Activated T-helper 2 cell treated with anti-CD3 and anti-CD28 coated beads, Interferon-gamma antibody, Interleukin-2, Interleukin-4, amounts not matched to agents 10 μg/mL and 5 μg/mL and 100 μg/mL, durations not matched to agents 14 hours and 24 hours and 36 hours (primary cell): ENCODE measurements at regions not wholly inside any gene's neighbourhood (a gene's known extent, or its start where the extent isn't known, plus 50 kb on each side); places are given as distances from the start of the nearest gene placed in this dataset.

Experiments used
- DNase-seq: peaks from one replicate; pipeline ENCODE4 v3.0.0; 2021; ENCODE audit warnings: low spot score
- H3K27ac Mint-ChIP-seq: one replicate; pipeline ENCODE4 v1.8.0; 2021; ENCODE audit warnings: mixed read lengths
- H3K27me3 Mint-ChIP-seq: one replicate; pipeline ENCODE4 v1.8.0; 2021; ENCODE audit warnings: low read depth, mixed read lengths
- H3K36me3 Mint-ChIP-seq: one replicate; pipeline ENCODE4 v1.8.0; 2021; ENCODE audit warnings: low read depth, mixed read lengths
- H3K4me1 Mint-ChIP-seq: one replicate; pipeline ENCODE4 v1.8.0; 2021; ENCODE audit warnings: low read depth, mixed read lengths
- H3K4me3 Mint-ChIP-seq: one replicate; pipeline ENCODE4 v1.8.0; 2021; ENCODE audit warnings: low read depth, mild to moderate bottlenecking, moderate library complexity, mixed read lengths
- H3K9me3 Mint-ChIP-seq: one replicate; pipeline ENCODE4 v1.8.0; 2021; ENCODE audit warnings: mixed read lengths
- intact Hi-C: fragments of 100-400 bp; cut with micrococcal nuclease; formaldehyde crosslinking; loops from one replicate; pipeline ENCODE4 v1.15.1; 2023

DNA sequence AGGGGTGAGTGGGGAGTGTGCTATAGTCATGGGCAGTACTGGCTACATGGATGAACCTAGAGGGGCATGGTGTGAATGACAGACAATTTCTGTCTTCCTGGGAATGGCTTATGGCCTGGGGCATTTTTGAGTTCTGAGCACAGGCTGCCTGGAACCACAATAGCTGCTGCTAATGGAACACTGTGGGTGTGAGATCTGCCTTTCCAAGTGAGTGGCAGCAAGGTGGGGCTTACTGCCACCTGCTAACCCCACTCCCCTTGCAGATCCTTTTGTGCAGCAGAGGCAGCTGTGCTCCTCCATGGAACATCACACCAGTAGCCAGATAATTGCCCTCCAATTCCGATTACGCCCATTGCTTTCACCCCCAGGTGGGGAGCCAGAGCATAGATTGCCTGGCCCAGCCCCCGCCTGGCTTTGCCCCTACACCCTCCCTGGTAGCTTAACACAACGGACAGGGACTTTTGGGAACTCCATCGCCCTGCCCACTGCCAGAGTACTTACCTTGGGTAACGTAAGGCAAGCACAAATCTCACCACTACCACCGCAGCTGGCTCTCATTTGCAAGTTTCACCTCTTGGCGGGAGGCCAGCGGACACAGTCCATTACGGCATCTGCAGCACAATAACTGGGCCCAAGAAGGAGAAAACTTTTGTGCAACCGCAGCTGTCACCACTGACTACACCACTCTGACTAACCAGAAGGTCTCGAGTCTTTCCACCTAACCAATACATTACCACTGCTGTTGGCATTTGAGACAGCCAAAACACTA is 421.2 kb upstream of the NWD2 start:
- Mint-ChIP-seq H3K4me1 (no peaks in the 10 kb centered on the region), H3K36me3 (no peaks in the 10 kb centered on the region), H3K27ac (no peak overlapping the region), H3K4me3 (no peak overlapping the region), H3K9me3 (no peaks in the 10 kb centered on the region), H3K27me3 (no peaks in the 10 kb centered on the region)
- no peak for DNase-seq
- intact Hi-C loops, result no loop called here

DNA sequence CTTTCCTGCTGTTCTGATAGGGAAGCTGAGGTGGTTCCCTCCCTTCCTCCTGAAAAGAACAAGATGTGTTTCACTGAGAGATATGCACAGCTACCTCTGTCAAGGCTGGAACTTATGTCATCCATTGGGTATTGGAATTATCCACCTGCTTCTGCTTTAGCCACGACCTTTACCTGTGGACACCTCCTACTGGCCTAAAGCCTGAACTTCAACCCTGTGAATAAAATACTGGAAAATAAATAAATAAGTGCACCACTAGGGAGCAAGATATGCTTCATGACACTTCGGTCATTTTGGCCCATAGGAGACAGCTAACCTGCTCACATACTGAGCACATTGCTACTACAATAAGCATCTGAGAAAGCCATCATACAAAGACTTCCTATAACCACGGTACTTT is 419.9 kb upstream of the NWD2 start:
- Mint-ChIP-seq H3K9me3 (no peaks in the 10 kb centered on the region), H3K27me3 (no peaks in the 10 kb centered on the region), H3K4me3 (no peak overlapping the region), H3K36me3 (no peaks in the 10 kb centered on the region), H3K4me1 (no peaks in the 10 kb centered on the region), H3K27ac (no peak overlapping the region)
- DNase-seq, result no peak
- intact Hi-C loops, result no loop called here

DNA sequence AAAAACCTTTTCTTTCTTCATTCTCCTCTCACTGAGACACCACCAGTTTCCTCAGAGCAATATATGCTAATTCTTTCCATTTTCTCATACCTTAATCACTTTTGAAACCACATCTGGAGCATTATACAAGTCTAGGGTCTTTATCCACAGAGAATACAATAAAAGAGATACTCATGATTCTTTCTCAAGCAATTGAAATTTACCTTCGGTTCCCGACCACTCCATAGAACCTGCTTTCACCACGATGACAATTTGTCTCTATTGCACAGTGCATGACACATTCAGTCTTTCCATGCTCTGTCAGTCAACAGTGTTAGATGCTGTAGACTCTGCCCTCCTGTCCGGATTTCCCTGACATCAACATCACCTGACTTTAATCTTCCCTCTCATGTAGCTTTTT is 409.3 kb upstream of the NWD2 start:
- Mint-ChIP-seq H3K27me3 (no peaks in the 10 kb centered on the region), H3K4me3 (no peak overlapping the region), H3K36me3 (no peaks in the 10 kb centered on the region), H3K4me1 (no peaks in the 10 kb centered on the region), H3K9me3 (no peaks in the 10 kb centered on the region), H3K27ac (no peak overlapping the region)
- intact Hi-C loops, result no loop called here
- no peak for DNase-seq

GRCh38 chr4:36841583-36842326 is 402.8 kb upstream of the NWD2 start:
- H3K4me1 Mint-ChIP-seq, result no peaks in the 10 kb centered on the region
- no peak overlapping the region for H3K4me3 Mint-ChIP-seq
- intact Hi-C loops, result no loop called here
- H3K36me3 Mint-ChIP-seq, result no peaks in the 10 kb centered on the region
- H3K27me3 Mint-ChIP-seq, result no peaks in the 10 kb centered on the region
- no peaks in the 10 kb centered on the region for H3K9me3 Mint-ChIP-seq
- DNase-seq, result no peak
- H3K27ac Mint-ChIP-seq, result no peak overlapping the region

- Mint-ChIP-seq H3K4me1 (no peaks in the 10 kb centered on the region), H3K36me3 (no peaks in the 10 kb centered on the region), H3K4me3 (no peak overlapping the region), H3K27ac (no peak overlapping the region), H3K9me3 (no peaks in the 10 kb centered on the region), H3K27me3 (no peaks in the 10 kb centered on the region)
- no peak for DNase-seq
- intact Hi-C loops, result no loop called here
Measured at GRCh38 chr4:36844448-36844847, 400.1 kb upstream of the NWD2 start.

DNA sequence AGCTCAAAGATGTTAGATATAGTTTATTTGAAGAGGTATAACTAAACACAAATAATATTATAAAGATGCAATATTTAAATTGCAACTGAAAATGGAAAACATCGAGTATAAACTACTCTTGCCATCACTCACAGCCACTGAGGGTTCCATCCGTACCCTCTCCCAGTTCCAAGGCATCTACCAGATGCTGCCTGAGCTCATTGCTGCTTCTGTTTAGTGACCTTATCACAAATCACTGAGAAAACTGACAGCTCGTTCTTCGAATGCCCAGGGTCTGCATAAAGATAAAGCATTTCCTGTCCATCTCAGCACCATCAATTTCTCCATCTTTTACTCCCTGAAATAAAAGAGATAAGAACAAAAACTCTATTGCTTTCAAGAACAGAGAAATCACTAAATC is 391.7 kb upstream of the NWD2 start:
- no peaks in the 10 kb centered on the region for H3K27me3 Mint-ChIP-seq
- no peaks in the 10 kb centered on the region for H3K36me3 Mint-ChIP-seq
- no peak overlapping the region for H3K27ac Mint-ChIP-seq
- intact Hi-C loops, result no loop called here
- no peak for DNase-seq
- H3K4me3 Mint-ChIP-seq, result no peak overlapping the region
- no peaks in the 10 kb centered on the region for H3K9me3 Mint-ChIP-seq
- H3K4me1 Mint-ChIP-seq, result no peaks in the 10 kb centered on the region

DNA sequence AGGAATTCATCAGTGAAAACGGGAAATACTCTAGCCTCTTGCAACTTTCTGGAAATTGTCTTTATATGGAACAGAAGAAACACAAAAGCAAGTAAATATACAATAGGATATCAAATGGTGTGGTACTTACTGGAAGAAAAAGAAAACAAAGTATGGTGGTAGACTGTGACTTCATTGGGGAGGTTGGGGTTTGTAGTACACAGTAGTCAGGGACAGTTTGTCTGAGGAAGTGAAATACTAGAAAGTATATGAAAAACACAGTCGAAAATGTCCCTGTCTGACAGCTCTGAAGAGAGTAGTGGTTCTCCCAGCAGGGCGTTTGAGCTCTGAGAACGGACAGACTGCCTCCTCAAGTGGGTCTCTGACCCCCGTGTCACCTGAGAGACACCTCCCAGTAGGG is 390.0 kb upstream of the NWD2 start:
- intact Hi-C loops, result no loop called here
- H3K36me3 Mint-ChIP-seq, result no peaks in the 10 kb centered on the region
- H3K27me3 Mint-ChIP-seq, result no peaks in the 10 kb centered on the region
- H3K27ac Mint-ChIP-seq, result no peak overlapping the region
- H3K4me1 Mint-ChIP-seq, result no peaks in the 10 kb centered on the region
- no peak for DNase-seq
- no peak overlapping the region for H3K4me3 Mint-ChIP-seq
- H3K9me3 Mint-ChIP-seq, result no peaks in the 10 kb centered on the region

DNA sequence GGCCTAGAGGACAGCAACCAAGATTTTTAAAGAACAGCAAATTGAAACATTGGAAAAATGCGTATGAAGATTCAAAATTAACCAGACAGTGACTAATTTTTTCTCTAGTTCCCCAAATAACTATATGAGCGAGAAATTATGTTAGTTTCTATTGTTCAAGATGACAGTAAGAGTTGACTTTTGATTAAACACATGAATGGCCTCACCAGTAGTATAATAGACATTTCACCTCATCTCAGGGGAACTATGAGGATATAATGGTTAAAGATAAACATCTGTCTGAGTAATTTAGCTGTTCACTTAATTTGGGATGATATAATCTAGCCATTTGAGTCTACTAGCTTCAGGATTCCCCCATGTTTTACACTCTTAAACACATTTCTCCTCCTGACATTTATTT is 380.9 kb upstream of the NWD2 start:
- Mint-ChIP-seq H3K27ac (no peak overlapping the region), H3K27me3 (no peaks in the 10 kb centered on the region), H3K4me3 (no peak overlapping the region), H3K4me1 (no peaks in the 10 kb centered on the region), H3K9me3 (no peaks in the 10 kb centered on the region), H3K36me3 (no peaks in the 10 kb centered on the region)
- DNase-seq, result no peak
- intact Hi-C loops, result no loop called here

DNA sequence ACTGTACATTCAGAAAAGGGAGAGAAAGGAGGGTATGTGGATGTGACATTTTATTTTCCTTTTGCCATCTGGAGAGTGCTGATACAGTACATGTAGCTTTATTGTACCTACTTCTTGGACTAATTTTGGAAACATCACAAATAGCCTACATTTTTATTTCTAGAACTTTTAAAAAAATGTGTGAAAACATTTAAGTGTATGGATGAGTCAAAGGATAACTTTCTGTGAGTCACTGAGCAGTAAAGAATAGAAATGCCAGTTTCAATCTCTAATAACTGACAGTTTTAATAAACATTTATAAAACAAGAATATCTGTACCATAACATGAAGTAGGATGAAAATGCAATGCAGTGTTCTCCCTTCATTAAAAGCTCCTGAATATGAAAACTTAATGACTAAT is 374.4 kb upstream of the NWD2 start:
- no peak for DNase-seq
- no peaks in the 10 kb centered on the region for H3K4me1 Mint-ChIP-seq
- H3K36me3 Mint-ChIP-seq, result no peaks in the 10 kb centered on the region
- H3K4me3 Mint-ChIP-seq, result no peak overlapping the region
- H3K27me3 Mint-ChIP-seq, result no peaks in the 10 kb centered on the region
- no peaks in the 10 kb centered on the region for H3K9me3 Mint-ChIP-seq
- no peak overlapping the region for H3K27ac Mint-ChIP-seq
- intact Hi-C loops, result no loop called here

- no peak overlapping the region for H3K27ac Mint-ChIP-seq
- H3K36me3 Mint-ChIP-seq, result no peaks in the 10 kb centered on the region
Measured at GRCh38 chr4:36872679-36873078, 371.9 kb upstream of the NWD2 start.

GRCh38 chr4:36884151-36884550 is 360.4 kb upstream of the NWD2 start:
- Mint-ChIP-seq H3K27me3 (no peaks in the 10 kb centered on the region), H3K4me3 (no peak overlapping the region), H3K36me3 (no peaks in the 10 kb centered on the region), H3K4me1 (no peaks in the 10 kb centered on the region), H3K9me3 (no peaks in the 10 kb centered on the region), H3K27ac (no peak overlapping the region)
- intact Hi-C loops, result no loop called here
- no peak for DNase-seq

More at GRCh38 chr4:36872679-36873078, 371.9 kb upstream of the NWD2 start:
- Mint-ChIP-seq H3K9me3 (no peaks in the 10 kb centered on the region), H3K4me1 (no peaks in the 10 kb centered on the region), H3K4me3 (no peak overlapping the region), H3K27me3 (no peaks in the 10 kb centered on the region)
- DNase-seq, result no peak
- intact Hi-C loops, result no loop called here

DNA sequence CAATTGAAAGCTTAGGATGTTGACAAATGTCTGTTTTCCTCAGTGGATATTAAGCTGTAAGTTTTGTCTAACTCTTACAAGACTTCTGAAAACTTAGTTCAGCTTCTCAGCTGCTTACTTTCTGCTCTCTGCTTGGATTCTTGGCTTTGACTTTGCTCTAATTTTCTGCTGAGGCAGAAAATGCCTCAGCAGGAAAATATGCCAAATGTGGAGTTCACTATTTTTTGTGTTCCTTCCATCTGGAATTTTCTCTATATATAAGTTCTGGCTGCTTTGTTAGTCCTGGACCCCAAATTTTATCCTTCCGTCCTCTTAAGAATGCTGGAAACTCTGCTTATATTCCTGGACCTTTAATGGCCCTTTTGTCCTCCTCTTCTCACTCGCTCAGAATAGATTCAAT is 352.6 kb upstream of the NWD2 start:
- Mint-ChIP-seq H3K27ac (no peak overlapping the region), H3K4me1 (no peaks in the 10 kb centered on the region), H3K27me3 (no peaks in the 10 kb centered on the region), H3K4me3 (no peak overlapping the region), H3K36me3 (no peaks in the 10 kb centered on the region), H3K9me3 (no peaks in the 10 kb centered on the region)
- intact Hi-C loops, result no loop called here
- no peak for DNase-seq

GRCh38 chr4:36900446-36900987 is 344.0 kb upstream of the NWD2 start:
- H3K27me3 Mint-ChIP-seq, result no peaks in the 10 kb centered on the region
- no peaks in the 10 kb centered on the region for H3K4me1 Mint-ChIP-seq
- no peak for DNase-seq
- no peaks in the 10 kb centered on the region for H3K9me3 Mint-ChIP-seq
- intact Hi-C loops, result no loop called here
- H3K4me3 Mint-ChIP-seq, result no peak overlapping the region
- H3K27ac Mint-ChIP-seq, result no peak overlapping the region
- no peaks in the 10 kb centered on the region for H3K36me3 Mint-ChIP-seq
